Breast epithelium (tissue), 4 donors: ENCODE measurements at regions not wholly inside any gene's neighbourhood (a gene's known extent, or its start where the extent isn't known, plus 50 kb on each side); places are given as distances from the start of the nearest gene placed in this dataset.

ENCODE experiments used
- DNase-seq, 2 donors: peaks; one replicate each; pipeline ENCODE4 v3.0.0-alpha.2; 2019; ENCODE audit warnings: low spot score in 2 of 2
- H3K27ac ChIP-seq, 2 donors: fragments of 200-600 bp; sonication (generic) in 1 of 2; one replicate each; pipeline ENCODE4 v1.5.1; 2016 to 2019; ENCODE audit warnings: mild to moderate bottlenecking in 1 of 2
- H3K27me3 ChIP-seq, 2 donors: fragments of 200-600 bp; sonication (generic) in 1 of 2; one replicate each; pipeline versions ENCODE4 v1.5.1 to v1.6.0; 2017 to 2019; ENCODE audit warnings: control low read depth in 1 of 2, mild to moderate bottlenecking in 1 of 2
- H3K36me3 ChIP-seq: fragments of 200-600 bp; one replicate; pipeline ENCODE4 v1.5.1; 2019
- H3K4me1 ChIP-seq, 2 donors: fragments of 200-600 bp; sonication (generic); one replicate each; pipeline ENCODE4 v1.5.1; 2016 to 2019; ENCODE audit warnings: control low read depth in 1 of 2
- H3K4me3 ChIP-seq, 3 donors: fragments of 200-600 bp; sonication (generic); 1 replicate in 2 of 3; 2 replicates in 1 of 3; pipeline ENCODE4 v1.5.1; 2016 to 2019; ENCODE audit warnings: mild to moderate bottlenecking in 3 of 3, moderate library complexity in 2 of 3
- H3K9me3 ChIP-seq, 2 donors: fragments of 200-600 bp; sonication (generic) in 1 of 2; one replicate each; pipeline ENCODE4 v1.5.1; 2016 to 2019; ENCODE audit warnings: control low read depth in 1 of 2
- POLR2A ChIP-seq: fragments of 450-650 bp; IDR thresholded peaks from one replicate; pipeline ENCODE4 v1.6.1; 2016; ENCODE audit warnings: antibody characterized with exemption, mild to moderate bottlenecking, moderate library complexity
- POLR2AphosphoS5 ChIP-seq, 3 donors: sonication (generic); formaldehyde crosslinking; IDR thresholded peaks; one replicate each; pipeline ENCODE4 v1.6.1; 2017; ENCODE audit warnings: antibody characterized with exemption in 3 of 3
- intact Hi-C: fragments of 100-400 bp; cut with DNase I; formaldehyde crosslinking; loops from one replicate; pipeline ENCODE4 v1.15.1; 2023; ENCODE audit warnings: low total_unique reads
- TF ChIP-seq, protein P1 (sequence below), 3 donors: fragments of 450-650 bp; IDR thresholded peaks; one replicate each; pipeline ENCODE4 v1.5.1; 2016 to 2017; ENCODE audit warnings: antibody characterized with exemption in 3 of 3, mild to moderate bottlenecking in 3 of 3, moderate library complexity in 3 of 3

DNA sequence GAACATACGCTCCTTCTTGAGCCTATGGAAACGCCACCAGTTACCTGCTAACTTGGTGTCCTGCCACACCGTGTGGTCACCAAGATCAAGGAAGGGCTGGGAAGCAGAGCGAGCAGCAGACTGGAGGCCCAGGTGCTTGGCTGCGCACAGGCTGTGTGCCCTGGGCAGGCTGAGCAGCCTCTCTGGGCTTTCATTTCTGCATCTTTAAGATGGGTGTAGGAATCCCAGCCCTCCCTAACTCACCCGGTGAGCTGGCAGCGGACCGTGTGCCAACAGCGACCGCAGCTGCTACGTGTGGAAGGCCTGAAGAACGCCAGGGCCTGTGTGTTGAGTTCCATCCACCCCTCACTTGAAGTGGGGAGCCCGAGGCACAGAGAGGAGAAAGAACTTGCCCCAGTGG, 80.0 kb downstream of the IRF8 start:
- no peak overlapping the region for H3K27ac ChIP-seq
- TF ChIP-seq POLR2AphosphoS5 (IDR thresholded peaks at IDR 0.05) = no peak
- TF ChIP-seq POLR2A = no peak

DNA sequence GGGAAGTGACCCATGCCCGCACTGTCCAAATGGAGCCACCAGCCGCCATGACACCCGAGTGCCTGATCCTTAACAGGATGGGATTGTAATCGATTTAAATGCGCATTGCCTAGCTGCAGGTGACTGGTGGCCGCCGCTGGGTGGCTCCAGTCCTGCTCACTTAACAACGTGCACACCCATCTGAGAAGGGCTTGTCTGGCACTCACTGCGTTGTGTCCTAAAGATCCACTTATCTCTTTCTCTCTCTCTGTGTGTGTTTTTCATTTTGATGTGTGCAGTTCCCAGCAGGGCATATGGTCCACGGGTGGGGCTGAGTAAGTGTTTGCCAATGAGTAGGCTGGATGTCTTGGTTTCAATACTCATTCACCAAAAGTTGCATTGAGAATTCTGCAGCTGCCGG, 80.6 kb downstream of the IRF8 start:
- Histone ChIP-seq H3K27me3 (peaks cover 0 to 48% of the 10 kb centered on the region in 2 donors), H3K4me3 (no peak overlapping the region), H3K27ac (no peak overlapping the region), H3K36me3 (no peaks in the 10 kb centered on the region), H3K9me3 (no peaks in the 10 kb centered on the region), H3K4me1 (no peaks in the 10 kb centered on the region)
- intact Hi-C loops = loop anchor here (5.0 kb wide), 1 partner anchor 992 kb away; no protein-coding TSS in a partner anchor
- TF ChIP-seq POLR2AphosphoS5 (IDR thresholded peaks at IDR 0.05) = no peak
- TF ChIP-seq POLR2A = no peak
- TF ChIP-seq, protein P1, sequence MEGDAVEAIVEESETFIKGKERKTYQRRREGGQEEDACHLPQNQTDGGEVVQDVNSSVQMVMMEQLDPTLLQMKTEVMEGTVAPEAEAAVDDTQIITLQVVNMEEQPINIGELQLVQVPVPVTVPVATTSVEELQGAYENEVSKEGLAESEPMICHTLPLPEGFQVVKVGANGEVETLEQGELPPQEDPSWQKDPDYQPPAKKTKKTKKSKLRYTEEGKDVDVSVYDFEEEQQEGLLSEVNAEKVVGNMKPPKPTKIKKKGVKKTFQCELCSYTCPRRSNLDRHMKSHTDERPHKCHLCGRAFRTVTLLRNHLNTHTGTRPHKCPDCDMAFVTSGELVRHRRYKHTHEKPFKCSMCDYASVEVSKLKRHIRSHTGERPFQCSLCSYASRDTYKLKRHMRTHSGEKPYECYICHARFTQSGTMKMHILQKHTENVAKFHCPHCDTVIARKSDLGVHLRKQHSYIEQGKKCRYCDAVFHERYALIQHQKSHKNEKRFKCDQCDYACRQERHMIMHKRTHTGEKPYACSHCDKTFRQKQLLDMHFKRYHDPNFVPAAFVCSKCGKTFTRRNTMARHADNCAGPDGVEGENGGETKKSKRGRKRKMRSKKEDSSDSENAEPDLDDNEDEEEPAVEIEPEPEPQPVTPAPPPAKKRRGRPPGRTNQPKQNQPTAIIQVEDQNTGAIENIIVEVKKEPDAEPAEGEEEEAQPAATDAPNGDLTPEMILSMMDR (IDR thresholded peaks at IDR 0.05) = no peak
- no peak for DNase-seq

More for the DNA sequence above, 80.0 kb downstream of the IRF8 start:
- H3K4me1 ChIP-seq = no peaks in the 10 kb centered on the region
- peaks cover 0 to 44% of the 10 kb centered on the region in 2 donors for H3K27me3 ChIP-seq
- no peaks in the 10 kb centered on the region for H3K36me3 ChIP-seq
- H3K9me3 ChIP-seq = no peaks in the 10 kb centered on the region
- intact Hi-C loops = no loop called here
- H3K4me3 ChIP-seq = no peak overlapping the region
- no peak for DNase-seq

DNA sequence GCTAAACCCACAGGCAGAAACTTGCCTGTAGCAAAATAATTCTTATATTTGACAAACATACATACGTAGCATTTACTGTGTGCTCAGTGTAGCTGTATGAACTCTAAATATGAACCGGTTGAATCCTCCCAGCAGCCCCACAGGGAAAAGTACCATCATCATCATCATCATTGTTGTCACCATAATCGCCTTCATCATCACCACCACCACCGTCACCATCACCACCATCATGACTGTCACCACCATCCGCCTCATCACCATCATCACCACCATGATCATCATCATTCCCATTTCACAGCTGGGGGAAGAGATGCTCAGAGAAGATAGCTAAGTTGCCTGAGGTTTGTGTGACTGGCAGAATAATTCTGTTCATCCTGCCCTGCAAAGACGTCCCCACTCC, 81.7 kb downstream of the IRF8 start:
- TF ChIP-seq POLR2A (no peak), POLR2AphosphoS5 (IDR thresholded peaks at IDR 0.05) (no peak)
- TF ChIP-seq, protein P1 (IDR thresholded peaks at IDR 0.05) = no peak
- Histone ChIP-seq H3K27ac (no peak overlapping the region), H3K36me3 (no peaks in the 10 kb centered on the region), H3K4me1 (no peaks in the 10 kb centered on the region), H3K9me3 (no peaks in the 10 kb centered on the region), H3K4me3 (no peak overlapping the region), H3K27me3 (peaks cover 0 to 48% of the 10 kb centered on the region in 2 donors)
- intact Hi-C loops = loop anchor here (5.0 kb wide), 1 partner anchor 993 kb away; no protein-coding TSS in a partner anchor
- no peak for DNase-seq

DNA sequence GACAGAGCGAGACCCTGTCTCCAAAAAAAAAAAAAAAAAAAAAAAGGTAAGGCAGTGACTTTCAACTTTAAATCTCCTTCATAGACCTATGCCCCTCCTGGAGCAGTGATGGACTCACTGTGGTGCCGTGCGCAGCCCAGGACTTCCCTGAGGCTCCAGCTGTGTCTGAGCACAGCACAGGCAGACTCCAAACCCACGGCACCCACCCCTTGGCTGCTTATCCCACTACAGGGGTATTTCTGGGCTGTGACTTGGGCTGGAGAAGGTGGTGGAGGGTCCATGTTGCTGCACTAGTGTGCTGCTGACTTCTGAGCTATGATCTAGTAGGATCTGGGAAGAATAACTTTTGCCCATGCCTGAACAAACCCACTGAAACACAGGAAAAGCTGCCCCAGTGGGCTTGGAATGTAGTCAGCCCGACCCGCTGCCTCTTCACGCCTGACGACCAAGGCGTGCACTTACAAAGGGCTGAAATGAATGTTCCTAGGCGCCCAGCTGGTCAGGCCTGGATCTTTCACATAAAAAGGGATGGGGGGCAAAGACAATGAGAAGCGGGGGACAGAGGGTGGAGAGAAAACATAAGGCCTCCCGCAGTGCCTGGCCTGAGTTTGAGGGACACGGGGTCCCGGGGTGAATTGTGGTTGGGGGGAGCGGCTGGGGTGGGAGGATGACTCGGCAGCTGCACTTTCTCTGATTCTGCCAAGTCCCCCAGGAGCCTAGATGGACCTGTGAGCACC, 83.0 kb downstream of the IRF8 start:
- H3K27ac ChIP-seq = no peak overlapping the region
- no peak for DNase-seq
- TF ChIP-seq POLR2AphosphoS5 (IDR thresholded peaks at IDR 0.05) = no peak
- TF ChIP-seq, protein P1 (IDR thresholded peaks at IDR 0.05) = no peak
- TF ChIP-seq POLR2A = no peak
- peaks cover 0 to 43% of the 10 kb centered on the region in 2 donors for H3K27me3 ChIP-seq
- H3K4me1 ChIP-seq = no peaks in the 10 kb centered on the region
- H3K9me3 ChIP-seq = no peaks in the 10 kb centered on the region
- H3K36me3 ChIP-seq = no peaks in the 10 kb centered on the region
- intact Hi-C loops = loop anchor here (5.0 kb wide), 1 partner anchor 995 kb away; no protein-coding TSS in a partner anchor
- no peak overlapping the region for H3K4me3 ChIP-seq

DNA sequence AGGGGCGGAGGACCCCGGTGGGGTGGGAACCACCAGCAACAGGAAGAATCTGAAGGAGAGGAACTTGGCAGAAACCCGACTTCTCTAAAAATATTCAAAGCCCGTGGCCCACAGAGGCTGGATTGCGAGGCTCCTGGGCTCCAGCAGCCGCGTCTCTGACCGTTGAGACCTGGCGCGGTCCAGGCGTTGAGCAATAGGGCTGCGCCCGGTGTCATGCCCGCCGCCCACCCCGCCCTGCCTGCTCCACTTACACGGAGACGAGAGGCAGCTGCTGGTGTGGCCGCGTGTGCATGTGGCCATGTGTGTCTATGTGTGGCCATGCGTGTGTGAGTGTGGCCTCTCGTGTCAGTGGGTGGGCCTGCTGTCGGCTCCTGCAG, 83.6 kb downstream of the IRF8 start:
- H3K9me3 ChIP-seq = no peaks in the 10 kb centered on the region
- no peak for TF ChIP-seq POLR2A
- TF ChIP-seq POLR2AphosphoS5 (IDR thresholded peaks at IDR 0.05) = no peak
- TF ChIP-seq, protein P1 (IDR thresholded peaks at IDR 0.05) = no peak
- intact Hi-C loops = loop anchor here (5.0 kb wide), 1 partner anchor 995 kb away; no protein-coding TSS in a partner anchor
- H3K27ac ChIP-seq = no peak overlapping the region
- H3K27me3 ChIP-seq = peaks cover 0 to 41% of the 10 kb centered on the region in 2 donors
- H3K4me3 ChIP-seq = no peak overlapping the region
- no peaks in the 10 kb centered on the region for H3K36me3 ChIP-seq
- DNase-seq = no peak
- no peaks in the 10 kb centered on the region for H3K4me1 ChIP-seq
